ENCODE measurements at regions not wholly inside any gene's neighbourhood (a gene's known extent, or its start where the extent isn't known, plus 50 kb on each side); places are given as distances from the start of the nearest gene placed in this dataset.

GRCh38 chr9:120230227-120230626 lies 349.7 kb downstream of the CDK5RAP2 start:
- TF ChIP-seq, protein P1, sequence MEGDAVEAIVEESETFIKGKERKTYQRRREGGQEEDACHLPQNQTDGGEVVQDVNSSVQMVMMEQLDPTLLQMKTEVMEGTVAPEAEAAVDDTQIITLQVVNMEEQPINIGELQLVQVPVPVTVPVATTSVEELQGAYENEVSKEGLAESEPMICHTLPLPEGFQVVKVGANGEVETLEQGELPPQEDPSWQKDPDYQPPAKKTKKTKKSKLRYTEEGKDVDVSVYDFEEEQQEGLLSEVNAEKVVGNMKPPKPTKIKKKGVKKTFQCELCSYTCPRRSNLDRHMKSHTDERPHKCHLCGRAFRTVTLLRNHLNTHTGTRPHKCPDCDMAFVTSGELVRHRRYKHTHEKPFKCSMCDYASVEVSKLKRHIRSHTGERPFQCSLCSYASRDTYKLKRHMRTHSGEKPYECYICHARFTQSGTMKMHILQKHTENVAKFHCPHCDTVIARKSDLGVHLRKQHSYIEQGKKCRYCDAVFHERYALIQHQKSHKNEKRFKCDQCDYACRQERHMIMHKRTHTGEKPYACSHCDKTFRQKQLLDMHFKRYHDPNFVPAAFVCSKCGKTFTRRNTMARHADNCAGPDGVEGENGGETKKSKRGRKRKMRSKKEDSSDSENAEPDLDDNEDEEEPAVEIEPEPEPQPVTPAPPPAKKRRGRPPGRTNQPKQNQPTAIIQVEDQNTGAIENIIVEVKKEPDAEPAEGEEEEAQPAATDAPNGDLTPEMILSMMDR (conservative IDR thresholded peaks at IDR 0.05; ENCODE audit: low read length), result no peak
- TF ChIP-seq EZH2phosphoT487 (IDR thresholded peaks at IDR 0.05; ENCODE audit: borderline replicate concordance, low read depth, low read length), result no peak

Data from OCI-LY7 (cell line).